ENCODE measurements at regions not wholly inside any gene's neighbourhood (a gene's known extent, or its start where the extent isn't known, plus 50 kb on each side); places are given as distances from the start of the nearest gene placed in this dataset.

DNA sequence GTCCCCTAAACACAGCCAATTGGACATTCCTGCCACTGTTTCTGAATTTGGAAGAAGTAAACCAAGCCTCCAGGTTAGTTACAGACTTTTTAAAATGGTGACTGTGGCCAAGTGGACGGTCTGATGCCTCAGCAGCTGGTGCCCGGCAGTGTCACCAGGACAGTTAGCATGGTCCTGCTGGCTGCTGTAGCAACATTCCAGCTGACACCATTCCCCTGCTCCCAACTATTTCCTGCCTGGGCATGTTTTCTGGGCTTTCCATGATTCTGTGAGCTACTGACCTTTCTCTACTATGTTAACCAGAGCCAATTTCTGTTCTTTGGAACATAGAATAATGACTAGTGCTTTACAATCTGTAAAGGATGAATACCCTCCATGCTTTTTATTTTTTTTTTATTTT lies 95.0 kb downstream of the TLR5 start:
- no peak for TF ChIP-seq CTCF (conservative IDR thresholded peaks at IDR 0.05)
- TF ChIP-seq EZH2 (IDR thresholded peaks at IDR 0.05; ENCODE audit: low read depth): no peak

Data from PC-9 (cell line).